BE2C (cell line): ENCODE measurements at regions not wholly inside any gene's neighbourhood (a gene's known extent, or its start where the extent isn't known, plus 50 kb on each side); places are given as distances from the start of the nearest gene placed in this dataset.

Experiments used
- DNase-seq: peaks from one replicate; pipeline ENCODE4 v3.0.0-alpha.2; 2020
- H3K27me3 ChIP-seq: fragments of 250-450 bp; sonication (Bioruptor Pico); 2 replicates; pipeline ENCODE4 v1.5.1; 2020; ENCODE audit warnings: mild to moderate bottlenecking
- H3K36me3 ChIP-seq: fragments of 250-450 bp; sonication (Bioruptor Pico); 2 replicates; pipeline ENCODE4 v1.5.1; 2020; ENCODE audit warnings: mild to moderate bottlenecking
- H3K4me1 ChIP-seq: fragments of 250-450 bp; sonication (Bioruptor Pico); 2 replicates; pipeline ENCODE4 v1.5.1; 2020
- H3K4me3 ChIP-seq: 2 replicates; pipeline ENCODE4 v1.5.1; 2011; ENCODE audit warnings: low read depth, low read length
- H3K9me3 ChIP-seq: fragments of 250-450 bp; sonication (Bioruptor Pico); 2 replicates; pipeline ENCODE4 v1.5.1; 2020
- TF ChIP-seq, protein P1 (sequence below): IDR thresholded peaks from 2 replicates; pipeline ENCODE4 v1.5.1; 2012; ENCODE audit warnings: mild to moderate bottlenecking, low read depth, low read length

DNA sequence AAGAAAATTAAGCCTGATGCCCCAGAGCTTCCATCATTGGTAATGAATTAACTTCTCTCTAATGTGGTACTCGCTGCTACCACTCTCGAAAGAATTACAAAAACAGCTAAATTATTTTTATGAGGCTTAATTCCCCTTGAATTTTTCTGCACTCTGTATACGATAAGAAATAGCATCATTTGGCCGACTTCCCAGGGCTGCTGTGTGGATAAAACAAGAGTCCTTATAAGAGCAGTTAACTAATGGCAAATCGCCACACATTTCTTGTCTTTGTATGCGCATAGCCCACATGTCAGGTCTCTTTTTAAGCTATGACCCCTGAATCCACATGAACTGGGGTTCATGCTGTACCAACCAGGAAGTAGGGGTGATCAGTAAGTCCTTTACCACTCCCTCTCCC is 668.4 kb downstream of the TMEM182 start:
- no peak for DNase-seq

DNA sequence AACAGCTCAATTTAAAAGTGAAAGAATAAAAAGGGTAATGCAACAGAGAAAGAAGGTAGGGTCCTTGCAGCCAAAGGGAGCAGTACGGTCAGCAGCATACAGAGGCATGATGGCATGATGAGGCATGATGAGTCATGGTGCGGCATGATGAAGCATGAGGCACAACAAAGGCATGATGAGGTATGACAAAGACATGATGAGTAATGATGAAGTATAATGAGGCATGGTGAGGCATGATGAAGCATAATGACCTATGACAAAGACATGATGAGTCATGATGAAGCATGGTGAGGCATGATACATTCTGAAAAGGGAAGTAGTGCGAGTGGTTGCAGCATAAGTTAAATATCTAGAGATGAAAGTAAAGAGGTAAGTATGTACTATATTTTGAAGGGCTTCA is 673.2 kb downstream of the TMEM182 start:
- Histone ChIP-seq H3K4me1 (no peaks in the 10 kb centered on the region), H3K4me3 (no peak overlapping the region)
- DNase-seq, result no peak

More for the DNA sequence above, 668.4 kb downstream of the TMEM182 start:
- TF ChIP-seq, protein P1, sequence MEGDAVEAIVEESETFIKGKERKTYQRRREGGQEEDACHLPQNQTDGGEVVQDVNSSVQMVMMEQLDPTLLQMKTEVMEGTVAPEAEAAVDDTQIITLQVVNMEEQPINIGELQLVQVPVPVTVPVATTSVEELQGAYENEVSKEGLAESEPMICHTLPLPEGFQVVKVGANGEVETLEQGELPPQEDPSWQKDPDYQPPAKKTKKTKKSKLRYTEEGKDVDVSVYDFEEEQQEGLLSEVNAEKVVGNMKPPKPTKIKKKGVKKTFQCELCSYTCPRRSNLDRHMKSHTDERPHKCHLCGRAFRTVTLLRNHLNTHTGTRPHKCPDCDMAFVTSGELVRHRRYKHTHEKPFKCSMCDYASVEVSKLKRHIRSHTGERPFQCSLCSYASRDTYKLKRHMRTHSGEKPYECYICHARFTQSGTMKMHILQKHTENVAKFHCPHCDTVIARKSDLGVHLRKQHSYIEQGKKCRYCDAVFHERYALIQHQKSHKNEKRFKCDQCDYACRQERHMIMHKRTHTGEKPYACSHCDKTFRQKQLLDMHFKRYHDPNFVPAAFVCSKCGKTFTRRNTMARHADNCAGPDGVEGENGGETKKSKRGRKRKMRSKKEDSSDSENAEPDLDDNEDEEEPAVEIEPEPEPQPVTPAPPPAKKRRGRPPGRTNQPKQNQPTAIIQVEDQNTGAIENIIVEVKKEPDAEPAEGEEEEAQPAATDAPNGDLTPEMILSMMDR, result no peak
- Histone ChIP-seq H3K36me3 (no peaks in the 10 kb centered on the region), H3K9me3 (no peaks in the 10 kb centered on the region), H3K4me1 (no peaks in the 10 kb centered on the region), H3K4me3 (no peak overlapping the region), H3K27me3 (no peaks in the 10 kb centered on the region)

DNA sequence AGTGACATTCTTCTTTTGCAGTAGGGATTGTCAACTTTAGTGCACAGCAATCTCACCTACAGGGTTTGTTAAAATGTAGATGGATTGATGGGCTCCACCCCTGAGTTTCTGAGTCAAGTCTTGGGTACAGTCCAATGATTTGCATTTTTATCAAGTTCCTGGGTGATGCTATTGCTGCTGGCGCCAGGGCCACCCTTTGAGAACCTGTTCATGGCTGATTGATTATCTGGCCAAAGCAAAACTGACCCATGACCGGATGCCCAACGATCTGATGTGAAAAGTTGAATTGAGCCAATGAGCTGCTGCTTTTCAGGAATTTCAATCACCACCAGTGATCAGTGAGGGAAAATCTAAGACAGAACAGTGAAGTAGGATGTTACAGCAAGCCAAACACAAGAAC is 675.3 kb downstream of the TMEM182 start:
- TF ChIP-seq, protein P1, result no peak
- no peak for DNase-seq
- H3K4me1 ChIP-seq, result no peaks in the 10 kb centered on the region
- H3K4me3 ChIP-seq, result no peak overlapping the region
- H3K36me3 ChIP-seq, result no peaks in the 10 kb centered on the region
- no peaks in the 10 kb centered on the region for H3K27me3 ChIP-seq
- no peaks in the 10 kb centered on the region for H3K9me3 ChIP-seq

More for the DNA sequence above, 673.2 kb downstream of the TMEM182 start:
- H3K27me3 ChIP-seq, result no peaks in the 10 kb centered on the region
- H3K9me3 ChIP-seq, result no peaks in the 10 kb centered on the region
- no peaks in the 10 kb centered on the region for H3K36me3 ChIP-seq
- TF ChIP-seq, protein P1, result no peak

DNA sequence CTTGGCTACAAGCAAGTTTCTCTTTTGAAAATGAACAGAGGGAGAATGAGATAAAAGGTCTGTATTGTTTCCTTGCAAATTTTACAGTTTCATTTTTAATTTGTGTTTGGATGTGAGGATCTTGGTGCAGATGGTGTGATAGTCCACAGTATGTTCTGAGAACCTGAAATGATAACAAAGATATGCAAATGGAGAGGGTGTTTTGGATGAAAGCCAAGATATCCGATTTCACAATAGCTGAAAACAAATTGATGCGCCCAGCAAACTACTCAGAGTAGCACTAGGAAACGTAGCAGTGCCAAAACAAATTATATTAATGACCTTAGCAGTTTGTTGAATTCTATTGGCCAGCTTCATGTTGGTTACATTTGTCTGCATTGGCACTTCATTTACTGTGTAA is 683.5 kb downstream of the TMEM182 start:
- H3K9me3 ChIP-seq, result no peaks in the 10 kb centered on the region
- no peak overlapping the region for H3K4me3 ChIP-seq
- DNase-seq, result no peak
- H3K27me3 ChIP-seq, result no peaks in the 10 kb centered on the region
- H3K4me1 ChIP-seq, result no peaks in the 10 kb centered on the region
- H3K36me3 ChIP-seq, result no peaks in the 10 kb centered on the region
- TF ChIP-seq, protein P1, result no peak

DNA sequence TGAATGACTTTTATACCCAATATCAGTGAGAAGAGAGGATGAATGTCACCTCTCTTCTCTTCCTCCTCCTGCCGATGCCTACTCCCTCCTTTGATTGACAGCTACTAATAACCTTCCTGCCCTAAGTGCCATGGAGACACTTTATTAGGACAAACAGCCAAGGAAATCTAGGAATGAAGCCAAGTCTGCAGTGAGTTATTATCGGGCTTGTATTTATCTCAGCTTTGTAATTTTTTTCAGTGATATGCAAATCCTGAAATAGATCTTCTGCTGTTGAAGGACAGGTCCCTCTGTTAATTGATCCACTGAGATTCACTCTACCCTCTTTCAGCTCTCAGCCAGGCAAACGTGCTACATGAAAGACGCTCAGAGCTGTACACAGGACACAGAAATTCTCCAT is 686.7 kb downstream of the TMEM182 start:
- TF ChIP-seq, protein P1, result no peak
- no peaks in the 10 kb centered on the region for H3K4me1 ChIP-seq
- no peak for DNase-seq
- no peaks in the 10 kb centered on the region for H3K36me3 ChIP-seq
- no peaks in the 10 kb centered on the region for H3K27me3 ChIP-seq
- H3K9me3 ChIP-seq, result no peaks in the 10 kb centered on the region
- no peak overlapping the region for H3K4me3 ChIP-seq

DNA sequence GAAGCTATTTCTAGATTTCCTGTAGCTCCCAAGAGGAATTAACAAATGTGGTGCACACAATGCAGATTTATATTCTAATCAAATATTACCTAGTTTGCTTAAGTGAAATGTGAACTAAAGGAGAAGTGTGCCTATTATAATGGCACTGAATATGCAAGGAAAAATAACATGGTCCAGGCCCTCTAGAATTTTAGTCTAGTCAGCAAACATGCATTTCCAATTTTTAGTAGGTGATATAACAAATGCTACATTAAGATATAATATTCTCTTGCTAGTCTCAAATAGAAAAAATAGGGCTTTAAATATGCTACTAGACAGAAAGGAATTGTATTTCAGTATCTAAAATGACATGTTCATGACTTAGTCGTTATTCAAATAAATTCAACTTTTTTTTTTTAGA is 689.5 kb downstream of the TMEM182 start:
- Histone ChIP-seq H3K9me3 (no peaks in the 10 kb centered on the region), H3K4me3 (no peak overlapping the region), H3K36me3 (no peaks in the 10 kb centered on the region), H3K27me3 (no peaks in the 10 kb centered on the region), H3K4me1 (no peaks in the 10 kb centered on the region)
- DNase-seq, result no peak
- TF ChIP-seq, protein P1, result no peak
